Esophagus squamous epithelium (tissue), 4 donors: ENCODE measurements at regions not wholly inside any gene's neighbourhood (a gene's known extent, or its start where the extent isn't known, plus 50 kb on each side); places are given as distances from the start of the nearest gene placed in this dataset.
"Not testable (repeated sequence)": the region's sequence is repeated elsewhere in the genome, so short reads cannot be mapped to it uniquely, and the experiment has no call there.

Experiments
- POLR2A ChIP-seq, 4 donors: fragments of 450-650 bp; IDR thresholded peaks; one replicate each; pipeline ENCODE4 v1.6.1; 2017; ENCODE audit warnings: antibody characterized with exemption in 4 of 4, mild to moderate bottlenecking in 4 of 4, moderate library complexity in 3 of 4
- TF ChIP-seq, protein P1 (sequence below), 6 experiments: fragments of 450-650 bp in 4 of 6; fragments of 200-600 bp in 2 of 6; sonication (generic) in 2 of 6; IDR thresholded peaks; one replicate each; pipeline ENCODE4 v1.5.1; 2016 to 2019; ENCODE audit warnings: antibody characterized with exemption in 6 of 6, mild to moderate bottlenecking in 4 of 6, moderate library complexity in 4 of 6

GRCh38 chr21:14011149-14011548 lies 199.6 kb downstream of the LIPI start:
- TF ChIP-seq, protein P1, sequence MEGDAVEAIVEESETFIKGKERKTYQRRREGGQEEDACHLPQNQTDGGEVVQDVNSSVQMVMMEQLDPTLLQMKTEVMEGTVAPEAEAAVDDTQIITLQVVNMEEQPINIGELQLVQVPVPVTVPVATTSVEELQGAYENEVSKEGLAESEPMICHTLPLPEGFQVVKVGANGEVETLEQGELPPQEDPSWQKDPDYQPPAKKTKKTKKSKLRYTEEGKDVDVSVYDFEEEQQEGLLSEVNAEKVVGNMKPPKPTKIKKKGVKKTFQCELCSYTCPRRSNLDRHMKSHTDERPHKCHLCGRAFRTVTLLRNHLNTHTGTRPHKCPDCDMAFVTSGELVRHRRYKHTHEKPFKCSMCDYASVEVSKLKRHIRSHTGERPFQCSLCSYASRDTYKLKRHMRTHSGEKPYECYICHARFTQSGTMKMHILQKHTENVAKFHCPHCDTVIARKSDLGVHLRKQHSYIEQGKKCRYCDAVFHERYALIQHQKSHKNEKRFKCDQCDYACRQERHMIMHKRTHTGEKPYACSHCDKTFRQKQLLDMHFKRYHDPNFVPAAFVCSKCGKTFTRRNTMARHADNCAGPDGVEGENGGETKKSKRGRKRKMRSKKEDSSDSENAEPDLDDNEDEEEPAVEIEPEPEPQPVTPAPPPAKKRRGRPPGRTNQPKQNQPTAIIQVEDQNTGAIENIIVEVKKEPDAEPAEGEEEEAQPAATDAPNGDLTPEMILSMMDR (IDR thresholded peaks at IDR 0.05): not testable (repeated sequence)
- TF ChIP-seq POLR2A (IDR thresholded peaks at IDR 0.05): not testable (repeated sequence)
